ENCODE measurements at regions not wholly inside any gene's neighbourhood (a gene's known extent, or its start where the extent isn't known, plus 50 kb on each side); places are given as distances from the start of the nearest gene placed in this dataset.

DNA sequence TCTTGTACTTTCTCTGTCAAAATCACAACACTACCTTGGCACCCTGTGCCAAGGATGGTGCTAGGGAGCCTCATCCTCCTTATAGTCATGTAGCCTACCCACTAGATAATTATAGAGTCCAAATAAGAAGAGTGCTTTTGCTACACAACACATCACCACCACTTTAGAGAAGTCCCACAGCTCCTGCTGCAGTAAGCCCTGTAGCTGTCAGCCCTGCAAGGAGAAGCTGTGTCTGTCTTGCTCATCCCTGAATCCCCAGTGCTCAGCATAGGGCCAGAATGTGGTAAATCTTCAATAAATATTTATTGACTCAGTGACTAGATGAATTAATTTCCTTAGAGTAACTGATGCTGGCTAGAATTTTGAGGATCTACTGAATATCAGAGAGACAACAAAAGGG lies 190.8 kb downstream of the ZNF621 start:
- ChIA-PET POLR2A (ENCODE audit: partially characterized antibody) (no interaction called here), CTCF (ENCODE audit: partially characterized antibody) (no interaction called here)
- H3K9me3 ChIP-seq (ENCODE audit: control insufficient read depth in 1 of 2, low read length in 2 of 2) = no peaks in the 10 kb centered on the region
- H3K9me3 Mint-ChIP-seq = peaks cover 0 to 5% (median 0%) of the 10 kb centered on the region in 8 donors
- no peak overlapping the region for H3K27ac ChIP-seq (ENCODE audit: low read depth, low read length)
- H3K4me3 Mint-ChIP-seq = no peak overlapping the region
- H3K4me1 Mint-ChIP-seq = peaks cover 0 to 2% (median 0%) of the 10 kb centered on the region in 4 donors
- H3K27me3 ChIP-seq (ENCODE audit: insufficient read depth, low read length) = no peaks in the 10 kb centered on the region
- H3K27me3 Mint-ChIP-seq = peaks cover 11 to 26% of the 10 kb centered on the region in 2 donors
- H3K27ac Mint-ChIP-seq = no peak overlapping the region
- no peak for DNase-seq
- no peaks in the 10 kb centered on the region for H3K4me1 ChIP-seq (ENCODE audit: insufficient read depth, low read length)
- no peak overlapping the region for H3K4me3 ChIP-seq (ENCODE audit: low read length in 2 of 2)
- no peaks in the 10 kb centered on the region for H3K36me3 Mint-ChIP-seq
- intact Hi-C loops (cut with micrococcal nuclease) = no loop called here
- H3K36me3 ChIP-seq (ENCODE audit: insufficient read depth, low read length) = no peaks in the 10 kb centered on the region

DNA sequence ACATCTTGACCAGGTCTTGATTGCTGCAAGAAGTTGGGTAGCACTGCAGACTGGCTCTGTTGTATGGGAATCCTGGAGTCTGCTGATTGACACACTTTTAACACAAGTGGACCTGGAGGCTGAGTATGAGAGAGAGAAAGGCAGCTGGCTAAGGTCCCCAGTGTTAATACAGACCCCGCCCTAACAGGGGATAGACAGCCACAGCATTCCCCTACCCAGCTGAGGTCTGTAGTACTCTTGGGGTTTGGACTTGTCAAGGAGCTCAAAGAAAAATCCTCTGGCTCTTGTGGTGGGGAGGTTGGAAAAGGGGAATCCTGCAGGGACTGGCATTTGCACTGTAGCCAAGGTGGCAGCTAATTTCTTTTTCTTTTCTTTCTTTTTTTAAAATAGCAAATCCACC lies 192.7 kb downstream of the ZNF621 start:
- H3K27me3 ChIP-seq (ENCODE audit: insufficient read depth, low read length) = no peaks in the 10 kb centered on the region
- Mint-ChIP-seq H3K4me3 (no peak overlapping the region), H3K9me3 (no peaks in the 10 kb centered on the region), H3K27me3 (peaks cover 11 to 20% of the 10 kb centered on the region in 2 donors), H3K4me1 (peaks cover 0 to 2% (median 0%) of the 10 kb centered on the region in 4 donors), H3K27ac (no peak overlapping the region), H3K36me3 (no peaks in the 10 kb centered on the region)
- no peaks in the 10 kb centered on the region for H3K9me3 ChIP-seq (ENCODE audit: control insufficient read depth in 1 of 2, low read length in 2 of 2)
- ChIA-PET CTCF (ENCODE audit: partially characterized antibody) (no interaction called here), POLR2A (ENCODE audit: partially characterized antibody) (no interaction called here)
- intact Hi-C loops (cut with micrococcal nuclease) = no loop called here
- H3K4me3 ChIP-seq (ENCODE audit: low read length in 2 of 2) = no peak overlapping the region
- no peak overlapping the region for H3K27ac ChIP-seq (ENCODE audit: low read depth, low read length)
- no peak for DNase-seq
- H3K36me3 ChIP-seq (ENCODE audit: insufficient read depth, low read length) = no peaks in the 10 kb centered on the region
- H3K4me1 ChIP-seq (ENCODE audit: insufficient read depth, low read length) = no peaks in the 10 kb centered on the region

DNA sequence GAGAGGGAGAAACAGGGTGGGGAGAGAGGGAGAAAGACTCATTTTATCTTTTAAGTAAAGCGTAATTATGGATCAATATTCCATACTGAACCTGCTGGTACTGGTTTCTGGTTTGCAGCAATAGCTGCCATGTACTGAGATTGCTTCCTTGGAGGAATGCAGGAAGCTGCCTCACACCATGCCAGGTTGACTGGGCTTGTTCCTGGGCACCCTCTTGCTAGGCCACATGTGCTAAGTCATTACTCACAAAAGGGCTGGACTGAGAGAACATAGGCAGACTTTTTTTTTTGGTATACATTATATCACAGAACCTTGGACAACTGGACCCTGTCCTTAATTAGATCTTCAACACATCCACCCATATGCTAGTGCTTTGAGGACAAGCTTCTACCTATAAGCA lies 193.4 kb downstream of the ZNF621 start:
- Mint-ChIP-seq H3K27ac (peak overlapping the region in 1 of 7 donors; percentile 10), H3K36me3 (no peaks in the 10 kb centered on the region), H3K4me3 (no peak overlapping the region), H3K4me1 (peaks cover 0 to 2% (median 0%) of the 10 kb centered on the region in 4 donors), H3K9me3 (no peaks in the 10 kb centered on the region), H3K27me3 (peaks cover 11 to 20% of the 10 kb centered on the region in 2 donors)
- ChIA-PET POLR2A (ENCODE audit: partially characterized antibody) (no interaction called here), CTCF (ENCODE audit: partially characterized antibody) (interaction anchor here (0.9 kb wide), 1 partner anchor 9 kb away, joined by 4 read pairs; no protein-coding TSS in a partner anchor)
- Histone ChIP-seq H3K36me3 (ENCODE audit: insufficient read depth, low read length) (no peaks in the 10 kb centered on the region), H3K9me3 (ENCODE audit: control insufficient read depth in 1 of 2, low read length in 2 of 2) (no peaks in the 10 kb centered on the region), H3K4me1 (ENCODE audit: insufficient read depth, low read length) (no peaks in the 10 kb centered on the region), H3K4me3 (ENCODE audit: low read length in 2 of 2) (no peak overlapping the region), H3K27ac (ENCODE audit: low read depth, low read length) (no peak overlapping the region), H3K27me3 (ENCODE audit: insufficient read depth, low read length) (no peaks in the 10 kb centered on the region)
- intact Hi-C loops (cut with micrococcal nuclease) = no loop called here
- DNase-seq = no peak

DNA sequence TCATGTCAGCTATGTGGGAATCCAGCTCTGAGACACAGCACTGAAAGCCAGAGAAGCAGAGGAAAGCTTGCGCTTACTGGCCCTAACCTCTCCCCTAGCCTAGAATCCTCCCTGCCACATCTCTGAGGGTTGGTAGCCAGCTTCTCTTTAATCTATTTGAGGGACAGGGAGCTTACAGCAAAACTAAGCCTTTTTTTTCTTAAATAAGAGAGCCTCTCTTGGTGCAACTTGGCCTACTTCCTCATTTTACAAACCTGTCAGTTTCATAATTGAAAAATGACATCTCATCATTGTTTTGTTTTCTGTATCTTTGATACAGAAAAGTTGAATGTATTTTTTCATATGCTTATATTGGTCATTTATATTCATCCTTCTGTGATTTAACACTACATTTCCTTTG lies 193.9 kb downstream of the ZNF621 start:
- no peaks in the 10 kb centered on the region for H3K27me3 ChIP-seq (ENCODE audit: insufficient read depth, low read length)
- POLR2A ChIA-PET (ENCODE audit: partially characterized antibody) = no interaction called here
- no peak overlapping the region for H3K4me3 Mint-ChIP-seq
- peaks cover 0 to 2% (median 0%) of the 10 kb centered on the region in 4 donors for H3K4me1 Mint-ChIP-seq
- CTCF ChIA-PET (ENCODE audit: partially characterized antibody) = interaction anchor here (0.9 kb wide), 1 partner anchor 10 kb away, joined by 4 read pairs; no protein-coding TSS in a partner anchor
- no peaks in the 10 kb centered on the region for H3K36me3 ChIP-seq (ENCODE audit: insufficient read depth, low read length)
- no peaks in the 10 kb centered on the region for H3K36me3 Mint-ChIP-seq
- DNase-seq = no peak
- intact Hi-C loops (cut with micrococcal nuclease) = no loop called here
- peak overlapping the region in 1 of 7 donors; percentile 10 for H3K27ac Mint-ChIP-seq
- no peaks in the 10 kb centered on the region for H3K4me1 ChIP-seq (ENCODE audit: insufficient read depth, low read length)
- H3K27me3 Mint-ChIP-seq = peaks cover 10 to 16% of the 10 kb centered on the region in 2 donors
- H3K9me3 Mint-ChIP-seq = no peaks in the 10 kb centered on the region
- H3K9me3 ChIP-seq (ENCODE audit: control insufficient read depth in 1 of 2, low read length in 2 of 2) = no peaks in the 10 kb centered on the region
- H3K4me3 ChIP-seq (ENCODE audit: low read length in 2 of 2) = no peak overlapping the region
- H3K27ac ChIP-seq (ENCODE audit: low read depth, low read length) = no peak overlapping the region

GRCh38 chr3:40719660-40720287 lies 195.0 kb downstream of the ZNF621 start:
- no peaks in the 10 kb centered on the region for H3K4me1 Mint-ChIP-seq
- Histone ChIP-seq H3K4me1 (ENCODE audit: insufficient read depth, low read length) (no peaks in the 10 kb centered on the region), H3K4me3 (ENCODE audit: low read length in 2 of 2) (no peak overlapping the region), H3K27me3 (ENCODE audit: insufficient read depth, low read length) (no peaks in the 10 kb centered on the region), H3K36me3 (ENCODE audit: insufficient read depth, low read length) (no peaks in the 10 kb centered on the region), H3K9me3 (ENCODE audit: control insufficient read depth in 1 of 2, low read length in 2 of 2) (no peaks in the 10 kb centered on the region), H3K27ac (ENCODE audit: low read depth, low read length) (no peak overlapping the region)
- H3K27ac Mint-ChIP-seq = no peak overlapping the region
- H3K9me3 Mint-ChIP-seq = no peaks in the 10 kb centered on the region
- DNase-seq = no peak
- H3K4me3 Mint-ChIP-seq = no peak overlapping the region
- POLR2A ChIA-PET (ENCODE audit: partially characterized antibody) = no interaction called here
- no peaks in the 10 kb centered on the region for H3K36me3 Mint-ChIP-seq
- intact Hi-C loops (cut with micrococcal nuclease) = no loop called here
- CTCF ChIA-PET (ENCODE audit: partially characterized antibody) = no interaction called here
- H3K27me3 Mint-ChIP-seq = peaks cover 6 to 13% of the 10 kb centered on the region in 2 donors

GRCh38 chr3:40720341-40720740 lies 195.6 kb downstream of the ZNF621 start:
- Histone ChIP-seq H3K27me3 (ENCODE audit: insufficient read depth, low read length) (no peaks in the 10 kb centered on the region), H3K4me1 (ENCODE audit: insufficient read depth, low read length) (no peaks in the 10 kb centered on the region), H3K36me3 (ENCODE audit: insufficient read depth, low read length) (no peaks in the 10 kb centered on the region), H3K27ac (ENCODE audit: low read depth, low read length) (no peak overlapping the region), H3K4me3 (ENCODE audit: low read length in 2 of 2) (no peak overlapping the region), H3K9me3 (ENCODE audit: control insufficient read depth in 1 of 2, low read length in 2 of 2) (no peaks in the 10 kb centered on the region)
- no peak for DNase-seq
- H3K9me3 Mint-ChIP-seq = no peaks in the 10 kb centered on the region
- no peak overlapping the region for H3K4me3 Mint-ChIP-seq
- CTCF ChIA-PET (ENCODE audit: partially characterized antibody) = no interaction called here
- intact Hi-C loops (cut with micrococcal nuclease) = no loop called here
- no peak overlapping the region for H3K27ac Mint-ChIP-seq
- no peaks in the 10 kb centered on the region for H3K36me3 Mint-ChIP-seq
- POLR2A ChIA-PET (ENCODE audit: partially characterized antibody) = no interaction called here
- H3K4me1 Mint-ChIP-seq = no peaks in the 10 kb centered on the region
- H3K27me3 Mint-ChIP-seq = peaks cover 1 to 10% of the 10 kb centered on the region in 2 donors

GRCh38 chr3:40720863-40721262 lies 196.1 kb downstream of the ZNF621 start:
- Histone ChIP-seq H3K36me3 (ENCODE audit: insufficient read depth, low read length) (no peaks in the 10 kb centered on the region), H3K27me3 (ENCODE audit: insufficient read depth, low read length) (no peaks in the 10 kb centered on the region), H3K4me3 (ENCODE audit: low read length in 2 of 2) (no peak overlapping the region), H3K9me3 (ENCODE audit: control insufficient read depth in 1 of 2, low read length in 2 of 2) (no peaks in the 10 kb centered on the region), H3K4me1 (ENCODE audit: insufficient read depth, low read length) (no peaks in the 10 kb centered on the region), H3K27ac (ENCODE audit: low read depth, low read length) (no peak overlapping the region)
- Mint-ChIP-seq H3K27me3 (peaks cover 0 to 5% of the 10 kb centered on the region in 2 donors), H3K9me3 (no peaks in the 10 kb centered on the region), H3K4me1 (no peaks in the 10 kb centered on the region), H3K4me3 (no peak overlapping the region), H3K36me3 (no peaks in the 10 kb centered on the region), H3K27ac (no peak overlapping the region)
- CTCF ChIA-PET (ENCODE audit: partially characterized antibody) = no interaction called here
- intact Hi-C loops (cut with micrococcal nuclease) = no loop called here
- POLR2A ChIA-PET (ENCODE audit: partially characterized antibody) = no interaction called here
- DNase-seq = no peak
